ENCODE measurements at regions not wholly inside any gene's neighbourhood (a gene's known extent, or its start where the extent isn't known, plus 50 kb on each side); places are given as distances from the start of the nearest gene placed in this dataset.

- TF ChIP-seq JUND (IDR thresholded peaks at IDR 0.05) (no peak), CTCF (IDR thresholded peaks at IDR 0.05) (no peak)
These were observed 56.7 kb upstream of the ZNF236 start for GRCh38 chr18:76765649-76766048.

All from SK-N-SH (cell line).